ENCODE measurements at regions not wholly inside any gene's neighbourhood (a gene's known extent, or its start where the extent isn't known, plus 50 kb on each side); places are given as distances from the start of the nearest gene placed in this dataset.

GRCh38 chr7:41879403-41879802 lies 176.5 kb upstream of the INHBA start:
- TF ChIP-seq, protein P1, sequence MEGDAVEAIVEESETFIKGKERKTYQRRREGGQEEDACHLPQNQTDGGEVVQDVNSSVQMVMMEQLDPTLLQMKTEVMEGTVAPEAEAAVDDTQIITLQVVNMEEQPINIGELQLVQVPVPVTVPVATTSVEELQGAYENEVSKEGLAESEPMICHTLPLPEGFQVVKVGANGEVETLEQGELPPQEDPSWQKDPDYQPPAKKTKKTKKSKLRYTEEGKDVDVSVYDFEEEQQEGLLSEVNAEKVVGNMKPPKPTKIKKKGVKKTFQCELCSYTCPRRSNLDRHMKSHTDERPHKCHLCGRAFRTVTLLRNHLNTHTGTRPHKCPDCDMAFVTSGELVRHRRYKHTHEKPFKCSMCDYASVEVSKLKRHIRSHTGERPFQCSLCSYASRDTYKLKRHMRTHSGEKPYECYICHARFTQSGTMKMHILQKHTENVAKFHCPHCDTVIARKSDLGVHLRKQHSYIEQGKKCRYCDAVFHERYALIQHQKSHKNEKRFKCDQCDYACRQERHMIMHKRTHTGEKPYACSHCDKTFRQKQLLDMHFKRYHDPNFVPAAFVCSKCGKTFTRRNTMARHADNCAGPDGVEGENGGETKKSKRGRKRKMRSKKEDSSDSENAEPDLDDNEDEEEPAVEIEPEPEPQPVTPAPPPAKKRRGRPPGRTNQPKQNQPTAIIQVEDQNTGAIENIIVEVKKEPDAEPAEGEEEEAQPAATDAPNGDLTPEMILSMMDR (optimal IDR thresholded peaks at IDR 0.05 in 1 of 3, IDR thresholded peaks at IDR 0.05 in 1 of 3, conservative IDR thresholded peaks at IDR 0.05 in 1 of 3; ENCODE audit: extremely low read depth in 1 of 3, insufficient read depth in 2 of 3, low read length in 3 of 3), result no peak
- no peak for TF ChIP-seq EZH2 (IDR thresholded peaks at IDR 0.05; ENCODE audit: low read length)

Data from keratinocyte (primary cell).